ENCODE measurements at regions not wholly inside any gene's neighbourhood (a gene's known extent, or its start where the extent isn't known, plus 50 kb on each side); places are given as distances from the start of the nearest gene placed in this dataset.

- no peak for ATAC-seq
- no peak for TF ChIP-seq TCF4 (CRISPR knock-in tag; IDR thresholded peaks at IDR 0.05; ENCODE audit: borderline replicate concordance)
- TF ChIP-seq TSHZ2 (CRISPR knock-in tag; IDR thresholded peaks at IDR 0.05): no peak
- no peak for TF ChIP-seq ISL1 (CRISPR knock-in tag; IDR thresholded peaks at IDR 0.05)
- TF ChIP-seq ARNTL (CRISPR knock-in tag; IDR thresholded peaks at IDR 0.05; ENCODE audit: borderline replicate concordance, low read depth): no peak
- TF ChIP-seq ZFP3 (CRISPR knock-in tag; IDR thresholded peaks at IDR 0.05): no peak
- TF ChIP-seq ZNF565 (CRISPR knock-in tag; conservative IDR thresholded peaks at IDR 0.05; ENCODE audit: low read depth): no peak
- no peak for TF ChIP-seq CSDC2 (CRISPR knock-in tag; IDR thresholded peaks at IDR 0.05)
- TF ChIP-seq PATZ1 (CRISPR knock-in tag; IDR thresholded peaks at IDR 0.05; ENCODE audit: borderline replicate concordance): no peak
- no peak for TF ChIP-seq ZNF70 (CRISPR knock-in tag; IDR thresholded peaks at IDR 0.05)
- no peak for TF ChIP-seq POU6F1 (CRISPR knock-in tag; IDR thresholded peaks at IDR 0.05; ENCODE audit: borderline replicate concordance, low read depth)
- no peak for TF ChIP-seq GLIS3 (CRISPR knock-in tag; IDR thresholded peaks at IDR 0.05)
- no peak for TF ChIP-seq TOX (CRISPR knock-in tag; IDR thresholded peaks at IDR 0.05; ENCODE audit: borderline replicate concordance)
- TF ChIP-seq OSR1 (CRISPR knock-in tag; IDR thresholded peaks at IDR 0.05): no peak
- no peak for TF ChIP-seq CSRNP3 (CRISPR knock-in tag; IDR thresholded peaks at IDR 0.05)
- TF ChIP-seq PPARA (CRISPR knock-in tag; IDR thresholded peaks at IDR 0.05; ENCODE audit: borderline replicate concordance): no peak
- no peak for TF ChIP-seq ZFP30 (CRISPR knock-in tag; IDR thresholded peaks at IDR 0.05)
- TF ChIP-seq RARB (CRISPR knock-in tag; IDR thresholded peaks at IDR 0.05): no peak
Measured at GRCh38 chr11:45481026-45481425, 184.4 kb downstream of the CHST1 start.

GRCh38 chr11:45477588-45477987 lies 187.8 kb downstream of the CHST1 start:
- no peak for ATAC-seq
- TF ChIP-seq ZFP3 (CRISPR knock-in tag; IDR thresholded peaks at IDR 0.05): no peak
- TF ChIP-seq OSR1 (CRISPR knock-in tag; IDR thresholded peaks at IDR 0.05): no peak
- no peak for TF ChIP-seq TCF4 (CRISPR knock-in tag; IDR thresholded peaks at IDR 0.05; ENCODE audit: borderline replicate concordance)
- no peak for TF ChIP-seq TSHZ2 (CRISPR knock-in tag; IDR thresholded peaks at IDR 0.05)
- no peak for TF ChIP-seq ZC3H10 (CRISPR knock-in tag; IDR thresholded peaks at IDR 0.05)
- TF ChIP-seq CREB5 (CRISPR knock-in tag; IDR thresholded peaks at IDR 0.05; ENCODE audit: low read depth): no peak
- TF ChIP-seq PPARA (CRISPR knock-in tag; IDR thresholded peaks at IDR 0.05; ENCODE audit: borderline replicate concordance): no peak
- TF ChIP-seq CSRNP3 (CRISPR knock-in tag; IDR thresholded peaks at IDR 0.05): no peak
- no peak for TF ChIP-seq BACH2 (CRISPR knock-in tag; IDR thresholded peaks at IDR 0.05; ENCODE audit: borderline replicate concordance)
- no peak for TF ChIP-seq ZNF565 (CRISPR knock-in tag; conservative IDR thresholded peaks at IDR 0.05; ENCODE audit: low read depth)
- no peak for TF ChIP-seq ZNF70 (CRISPR knock-in tag; IDR thresholded peaks at IDR 0.05)
- TF ChIP-seq CSDC2 (CRISPR knock-in tag; IDR thresholded peaks at IDR 0.05): no peak
- no peak for TF ChIP-seq ZNF8 (CRISPR knock-in tag; IDR thresholded peaks at IDR 0.05)
- TF ChIP-seq TOX (CRISPR knock-in tag; IDR thresholded peaks at IDR 0.05; ENCODE audit: borderline replicate concordance): no peak
- TF ChIP-seq ZFP30 (CRISPR knock-in tag; IDR thresholded peaks at IDR 0.05): no peak
- TF ChIP-seq SNAI2 (CRISPR knock-in tag; IDR thresholded peaks at IDR 0.05): no peak
- no peak for TF ChIP-seq ISL1 (CRISPR knock-in tag; IDR thresholded peaks at IDR 0.05)
- no peak for TF ChIP-seq ESRRG (CRISPR knock-in tag; IDR thresholded peaks at IDR 0.05)
